ENCODE measurements at regions not wholly inside any gene's neighbourhood (a gene's known extent, or its start where the extent isn't known, plus 50 kb on each side); places are given as distances from the start of the nearest gene placed in this dataset.

DNA sequence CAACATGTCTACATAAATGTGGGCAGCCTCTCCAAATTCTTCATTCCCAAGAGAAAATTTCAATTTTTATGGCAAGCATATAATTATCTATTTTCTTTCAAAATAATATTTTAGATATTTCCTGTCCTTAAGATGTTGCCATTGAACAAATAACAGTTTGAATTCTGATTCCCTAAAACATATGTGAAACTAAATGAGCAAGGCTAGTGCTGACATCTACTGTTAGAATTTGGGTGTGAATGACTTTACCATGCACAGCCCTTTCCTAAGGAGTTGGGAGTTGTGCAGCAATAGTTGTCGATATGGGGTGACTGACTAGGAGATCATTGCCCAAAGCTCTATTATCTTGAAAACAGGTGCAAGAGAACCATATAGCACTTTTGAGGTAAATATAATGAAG lies 108.2 kb upstream of the SLC38A4 start:
- TF ChIP-seq, protein P1, sequence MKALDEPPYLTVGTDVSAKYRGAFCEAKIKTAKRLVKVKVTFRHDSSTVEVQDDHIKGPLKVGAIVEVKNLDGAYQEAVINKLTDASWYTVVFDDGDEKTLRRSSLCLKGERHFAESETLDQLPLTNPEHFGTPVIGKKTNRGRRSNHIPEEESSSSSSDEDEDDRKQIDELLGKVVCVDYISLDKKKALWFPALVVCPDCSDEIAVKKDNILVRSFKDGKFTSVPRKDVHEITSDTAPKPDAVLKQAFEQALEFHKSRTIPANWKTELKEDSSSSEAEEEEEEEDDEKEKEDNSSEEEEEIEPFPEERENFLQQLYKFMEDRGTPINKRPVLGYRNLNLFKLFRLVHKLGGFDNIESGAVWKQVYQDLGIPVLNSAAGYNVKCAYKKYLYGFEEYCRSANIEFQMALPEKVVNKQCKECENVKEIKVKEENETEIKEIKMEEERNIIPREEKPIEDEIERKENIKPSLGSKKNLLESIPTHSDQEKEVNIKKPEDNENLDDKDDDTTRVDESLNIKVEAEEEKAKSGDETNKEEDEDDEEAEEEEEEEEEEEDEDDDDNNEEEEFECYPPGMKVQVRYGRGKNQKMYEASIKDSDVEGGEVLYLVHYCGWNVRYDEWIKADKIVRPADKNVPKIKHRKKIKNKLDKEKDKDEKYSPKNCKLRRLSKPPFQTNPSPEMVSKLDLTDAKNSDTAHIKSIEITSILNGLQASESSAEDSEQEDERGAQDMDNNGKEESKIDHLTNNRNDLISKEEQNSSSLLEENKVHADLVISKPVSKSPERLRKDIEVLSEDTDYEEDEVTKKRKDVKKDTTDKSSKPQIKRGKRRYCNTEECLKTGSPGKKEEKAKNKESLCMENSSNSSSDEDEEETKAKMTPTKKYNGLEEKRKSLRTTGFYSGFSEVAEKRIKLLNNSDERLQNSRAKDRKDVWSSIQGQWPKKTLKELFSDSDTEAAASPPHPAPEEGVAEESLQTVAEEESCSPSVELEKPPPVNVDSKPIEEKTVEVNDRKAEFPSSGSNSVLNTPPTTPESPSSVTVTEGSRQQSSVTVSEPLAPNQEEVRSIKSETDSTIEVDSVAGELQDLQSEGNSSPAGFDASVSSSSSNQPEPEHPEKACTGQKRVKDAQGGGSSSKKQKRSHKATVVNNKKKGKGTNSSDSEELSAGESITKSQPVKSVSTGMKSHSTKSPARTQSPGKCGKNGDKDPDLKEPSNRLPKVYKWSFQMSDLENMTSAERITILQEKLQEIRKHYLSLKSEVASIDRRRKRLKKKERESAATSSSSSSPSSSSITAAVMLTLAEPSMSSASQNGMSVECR (CRISPR knock-in tag; IDR thresholded peaks at IDR 0.05) = no peak
- TF ChIP-seq DMBX1 (CRISPR knock-in tag; IDR thresholded peaks at IDR 0.05; ENCODE audit: borderline replicate concordance) = no peak
- TF ChIP-seq EZH2 (IDR thresholded peaks at IDR 0.05; ENCODE audit: borderline replicate concordance, low read depth, low read length) = no peak
- TF ChIP-seq ZNF384 (IDR thresholded peaks at IDR 0.05; ENCODE audit: low read depth, low read length) = no peak
- TF ChIP-seq NFYB (IDR thresholded peaks at IDR 0.05; ENCODE audit: extremely low read depth, insufficient read length) = no peak

All from K562 (cell line).